ENCODE measurements at regions not wholly inside any gene's neighbourhood (a gene's known extent, or its start where the extent isn't known, plus 50 kb on each side); places are given as distances from the start of the nearest gene placed in this dataset.

DNA sequence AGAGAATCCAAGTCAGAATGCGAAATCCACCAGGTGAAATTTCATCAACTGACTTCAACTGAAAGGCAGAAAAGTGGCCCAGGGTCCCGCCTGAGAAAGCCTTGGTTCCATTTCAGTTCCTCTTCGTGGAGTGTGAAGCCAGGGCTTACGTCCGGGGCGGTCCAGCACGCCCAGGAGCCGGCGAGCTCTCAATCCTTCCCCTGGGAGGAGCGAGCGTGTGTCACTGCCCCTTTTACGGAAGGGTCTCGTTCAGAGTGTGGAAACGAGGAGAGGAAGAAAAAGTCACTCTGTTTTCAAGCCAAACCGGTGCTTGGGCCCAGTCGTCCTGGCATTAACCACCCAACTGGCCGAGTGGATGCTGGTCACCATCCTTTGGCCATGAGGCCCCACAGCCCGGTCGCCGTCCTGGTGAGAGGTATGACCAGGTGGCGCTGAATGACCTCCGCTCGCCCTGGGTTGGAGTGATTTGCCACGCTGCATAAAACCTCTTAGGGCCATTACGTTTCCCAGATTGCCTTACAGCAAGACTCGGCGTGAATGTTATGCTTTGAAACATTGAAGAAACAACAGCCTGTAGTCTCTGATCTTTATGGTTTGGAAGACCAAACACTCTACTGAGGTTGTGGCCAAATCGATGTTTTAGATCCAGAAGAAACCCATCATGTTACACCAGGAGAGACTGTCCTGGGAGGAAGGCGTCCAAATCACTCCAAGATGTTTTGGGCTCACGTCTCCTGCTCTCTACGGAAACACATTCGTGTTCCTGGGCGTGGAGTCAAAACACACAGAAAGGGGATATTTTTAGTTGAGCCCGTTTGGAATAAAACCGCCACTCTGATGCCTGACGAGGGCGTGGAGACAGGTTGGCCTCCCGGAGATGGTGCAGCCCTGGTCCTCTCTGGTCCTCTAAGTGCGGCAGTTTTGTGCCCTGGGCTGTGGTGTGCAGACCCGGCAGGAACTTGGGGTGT is 93.6 kb upstream of the ACTRT2 start:
- DNase-seq (ENCODE audit: low spot score) (peak; percentile 30), ATAC-seq (ENCODE audit: insufficient number of reproducible peaks, low FRiP score, low read depth) (no peak)
- H3K4me3 ChIP-seq = peak overlapping the region; percentile 54
- TF ChIP-seq, protein P1, sequence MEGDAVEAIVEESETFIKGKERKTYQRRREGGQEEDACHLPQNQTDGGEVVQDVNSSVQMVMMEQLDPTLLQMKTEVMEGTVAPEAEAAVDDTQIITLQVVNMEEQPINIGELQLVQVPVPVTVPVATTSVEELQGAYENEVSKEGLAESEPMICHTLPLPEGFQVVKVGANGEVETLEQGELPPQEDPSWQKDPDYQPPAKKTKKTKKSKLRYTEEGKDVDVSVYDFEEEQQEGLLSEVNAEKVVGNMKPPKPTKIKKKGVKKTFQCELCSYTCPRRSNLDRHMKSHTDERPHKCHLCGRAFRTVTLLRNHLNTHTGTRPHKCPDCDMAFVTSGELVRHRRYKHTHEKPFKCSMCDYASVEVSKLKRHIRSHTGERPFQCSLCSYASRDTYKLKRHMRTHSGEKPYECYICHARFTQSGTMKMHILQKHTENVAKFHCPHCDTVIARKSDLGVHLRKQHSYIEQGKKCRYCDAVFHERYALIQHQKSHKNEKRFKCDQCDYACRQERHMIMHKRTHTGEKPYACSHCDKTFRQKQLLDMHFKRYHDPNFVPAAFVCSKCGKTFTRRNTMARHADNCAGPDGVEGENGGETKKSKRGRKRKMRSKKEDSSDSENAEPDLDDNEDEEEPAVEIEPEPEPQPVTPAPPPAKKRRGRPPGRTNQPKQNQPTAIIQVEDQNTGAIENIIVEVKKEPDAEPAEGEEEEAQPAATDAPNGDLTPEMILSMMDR (IDR thresholded peaks at IDR 0.05) = no peak
- peaks cover 29 to 44% of the 10 kb centered on the region in 2 donors for H3K4me1 ChIP-seq (ENCODE audit: control insufficient read depth in 1 of 2, low read depth in 2 of 2)
- H3K27me3 ChIP-seq (replicated peaks; ENCODE audit: insufficient read depth) = no peaks in the 10 kb centered on the region
- no peaks in the 10 kb centered on the region for H3K36me3 ChIP-seq
- H3K9me3 ChIP-seq = peaks cover 3% of the 10 kb centered on the region
- H3K27ac ChIP-seq = peak overlapping the region; percentile 70 to 87

DNA sequence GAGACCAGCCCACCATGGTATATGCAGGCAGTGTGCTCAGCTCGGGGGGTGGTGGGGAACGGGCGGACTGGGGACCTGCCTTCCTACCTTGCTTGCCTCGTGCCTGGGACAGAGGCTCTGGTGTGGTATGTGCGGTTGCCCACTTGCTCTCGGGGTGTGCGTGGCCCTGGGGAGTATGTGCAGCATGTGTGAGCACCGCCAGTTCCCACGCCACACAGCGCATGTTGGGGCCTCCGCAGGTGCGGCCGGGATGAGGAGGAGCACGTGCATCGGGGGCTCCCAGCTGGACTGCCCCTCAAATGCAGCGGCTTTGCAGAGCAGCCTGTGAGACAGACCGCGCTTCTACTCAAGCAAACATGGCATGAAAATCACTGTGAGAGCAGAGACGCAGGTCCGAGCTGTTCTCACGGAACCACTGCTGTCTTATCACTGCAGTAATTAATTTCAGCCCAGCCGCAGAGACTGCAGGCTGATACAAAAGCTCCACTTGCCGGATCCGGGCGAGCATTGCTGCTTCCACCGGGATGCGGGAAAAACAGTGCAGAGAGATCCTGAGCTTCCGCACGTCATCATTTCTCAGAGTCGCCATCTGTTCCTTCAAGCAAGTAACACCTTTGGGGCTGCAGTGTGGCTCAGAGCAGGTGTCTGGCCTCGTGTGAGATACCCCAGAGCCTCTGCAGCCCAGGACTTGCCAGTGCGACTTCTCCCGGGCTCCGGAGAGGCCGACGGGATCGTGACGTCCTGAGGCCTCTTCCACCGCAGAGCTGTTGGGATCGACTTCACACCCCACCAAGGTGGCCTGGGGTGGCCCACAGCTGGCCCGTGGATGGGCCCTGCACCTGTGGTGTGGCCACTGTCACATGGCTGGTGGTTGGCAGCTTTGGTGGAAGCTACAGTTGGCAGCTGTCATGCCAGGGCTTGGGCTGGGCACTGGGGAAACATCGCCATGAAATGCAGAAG is 92.6 kb upstream of the ACTRT2 start:
- peaks cover 29 to 40% of the 10 kb centered on the region in 2 donors for H3K4me1 ChIP-seq (ENCODE audit: control insufficient read depth in 1 of 2, low read depth in 2 of 2)
- TF ChIP-seq, protein P1 (IDR thresholded peaks at IDR 0.05) = no peak
- ATAC-seq (ENCODE audit: insufficient number of reproducible peaks, low FRiP score, low read depth) = no peak
- no peaks in the 10 kb centered on the region for H3K36me3 ChIP-seq
- peaks cover 3% of the 10 kb centered on the region for H3K9me3 ChIP-seq
- no peaks in the 10 kb centered on the region for H3K27me3 ChIP-seq (replicated peaks; ENCODE audit: insufficient read depth)
- DNase-seq (ENCODE audit: low spot score) = no peak
- H3K4me3 ChIP-seq = peak overlapping the region; percentile 54
- peak overlapping the region; percentile 19 to 87 for H3K27ac ChIP-seq

DNA sequence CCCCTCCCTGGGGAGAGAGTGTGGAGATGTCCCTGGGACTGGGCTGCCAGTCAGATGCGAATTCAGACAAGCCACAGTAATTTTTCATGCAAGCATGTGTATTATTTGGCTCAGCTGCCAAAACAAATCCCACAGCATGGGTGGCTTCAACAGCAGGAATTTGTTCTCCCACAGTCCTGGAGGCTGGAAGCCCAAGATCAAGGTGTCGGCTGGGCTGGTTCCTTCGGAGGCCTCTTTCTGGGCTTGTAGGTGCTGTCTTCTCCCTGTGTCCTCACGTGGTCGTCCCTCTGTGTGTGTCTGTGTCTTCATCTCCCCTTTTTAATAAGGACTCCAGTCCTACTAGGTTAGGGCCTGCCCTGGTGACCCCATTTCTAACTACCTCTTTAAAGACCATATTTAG is 91.9 kb upstream of the ACTRT2 start:
- no peak overlapping the region for H3K4me3 ChIP-seq
- H3K27ac ChIP-seq = no peak overlapping the region
- ATAC-seq (ENCODE audit: insufficient number of reproducible peaks, low FRiP score, low read depth) = no peak
- peaks cover 29 to 40% of the 10 kb centered on the region in 2 donors for H3K4me1 ChIP-seq (ENCODE audit: control insufficient read depth in 1 of 2, low read depth in 2 of 2)
- TF ChIP-seq, protein P1 (IDR thresholded peaks at IDR 0.05) = no peak
- peaks cover 3% of the 10 kb centered on the region for H3K9me3 ChIP-seq
- DNase-seq (ENCODE audit: low spot score) = no peak
- H3K36me3 ChIP-seq = no peaks in the 10 kb centered on the region
- H3K27me3 ChIP-seq (replicated peaks; ENCODE audit: insufficient read depth) = no peaks in the 10 kb centered on the region

DNA sequence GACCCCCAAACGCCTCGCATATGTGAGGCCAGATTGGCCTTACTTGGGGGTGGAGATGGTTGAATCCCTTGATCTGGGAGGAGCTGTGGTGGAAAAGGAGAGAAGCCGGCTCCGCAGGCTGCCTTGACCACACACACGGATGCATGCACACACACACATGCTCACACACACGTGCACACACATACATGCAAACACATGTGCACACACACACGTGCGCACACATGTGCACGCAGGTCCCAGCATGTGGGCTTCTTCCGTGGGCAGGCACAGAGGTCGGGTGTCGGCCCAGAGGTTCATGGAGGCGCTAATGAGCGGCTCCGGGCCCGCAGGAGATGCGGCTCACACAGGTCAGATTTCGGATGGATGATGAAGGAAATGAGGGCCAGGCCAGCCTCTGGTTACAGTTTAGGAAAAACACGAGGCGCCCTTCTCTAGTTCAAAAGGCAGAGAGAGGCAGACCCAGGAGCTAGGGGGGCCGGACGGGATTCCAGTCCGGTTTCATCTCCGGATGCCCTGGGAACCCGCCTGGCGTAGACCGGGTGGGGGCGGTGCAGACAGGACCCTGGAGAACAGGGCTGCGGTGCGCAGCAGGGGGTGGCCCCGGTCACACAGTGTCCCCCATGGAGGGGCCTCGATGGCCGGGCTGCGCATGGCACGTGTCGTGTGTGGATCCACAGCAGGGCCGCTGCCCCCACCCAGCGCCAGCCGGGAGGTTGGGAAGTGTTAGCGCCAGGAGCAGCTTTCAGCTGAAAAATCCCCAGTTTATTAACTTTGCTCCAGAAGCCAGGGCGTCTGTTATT is 91.1 kb upstream of the ACTRT2 start:
- DNase-seq (ENCODE audit: low spot score) (no peak), ATAC-seq (ENCODE audit: insufficient number of reproducible peaks, low FRiP score, low read depth) (no peak)
- TF ChIP-seq, protein P1 (IDR thresholded peaks at IDR 0.05) = no peak
- no peaks in the 10 kb centered on the region for H3K36me3 ChIP-seq
- H3K4me3 ChIP-seq = no peak overlapping the region
- peaks cover 29 to 40% of the 10 kb centered on the region in 2 donors for H3K4me1 ChIP-seq (ENCODE audit: control insufficient read depth in 1 of 2, low read depth in 2 of 2)
- H3K9me3 ChIP-seq = peaks cover 3% of the 10 kb centered on the region
- H3K27ac ChIP-seq = no peak overlapping the region
- no peaks in the 10 kb centered on the region for H3K27me3 ChIP-seq (replicated peaks; ENCODE audit: insufficient read depth)
